Type B pancreatic cell (in vitro differentiated cells): ENCODE measurements at regions not wholly inside any gene's neighbourhood (a gene's known extent, or its start where the extent isn't known, plus 50 kb on each side); places are given as distances from the start of the nearest gene placed in this dataset.

Experiments used
- DNase-seq: peaks from one replicate; pipeline ENCODE4 v3.0.0; 2021; ENCODE audit warnings: mixed read lengths; ENCODE audit not compliant: unreplicated experiment; ENCODE audit errors: extremely low spot score
- H3K27ac Mint-ChIP-seq: 2 replicates; pipeline ENCODE4 v1.8.0; 2021; ENCODE audit warnings: mild to moderate bottlenecking, mixed read lengths
- H3K27me3 Mint-ChIP-seq: 2 replicates; pipeline ENCODE4 v1.8.0; 2021; ENCODE audit warnings: mixed read lengths
- H3K36me3 Mint-ChIP-seq: 2 replicates; pipeline ENCODE4 v1.8.0; 2021; ENCODE audit warnings: mixed read lengths
- H3K4me1 Mint-ChIP-seq: one replicate; pipeline ENCODE4 v1.8.0; 2021; ENCODE audit warnings: mixed read lengths; ENCODE audit not compliant: unreplicated experiment
- H3K4me3 Mint-ChIP-seq: 2 replicates; pipeline ENCODE4 v1.8.0; 2021; ENCODE audit warnings: mild to moderate bottlenecking, mixed read lengths
- H3K9me3 Mint-ChIP-seq: 2 replicates; pipeline ENCODE4 v1.8.0; 2021; ENCODE audit warnings: mixed read lengths
- TF ChIP-seq, protein P1 (sequence below): fragments of 200-600 bp; sonication (generic); conservative IDR thresholded peaks from 2 replicates; pipeline ENCODE4 v1.5.0; 2021; ENCODE audit warnings: antibody characterized with exemption, mild to moderate bottlenecking

DNA sequence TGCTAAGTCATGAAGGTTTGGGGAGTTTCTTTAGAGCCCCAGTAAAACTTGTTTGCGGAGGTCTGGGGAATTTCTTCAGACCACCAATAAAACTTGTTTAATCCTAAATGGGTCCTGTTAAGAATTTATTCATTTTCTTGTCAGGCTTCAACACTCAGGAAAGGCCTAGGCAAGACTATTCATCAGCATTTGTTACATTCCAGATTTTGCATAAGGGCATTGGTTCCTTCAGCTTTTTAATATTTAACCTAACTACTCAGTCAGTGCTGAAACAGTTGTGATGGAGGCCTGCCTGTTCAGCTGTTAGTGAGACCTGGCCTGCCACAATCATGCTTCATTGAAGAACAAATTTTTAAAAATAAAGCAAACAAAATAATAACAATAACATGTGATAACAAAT is 954.2 kb upstream of the SEMA6D start:
- no peaks in the 10 kb centered on the region for H3K36me3 Mint-ChIP-seq
- TF ChIP-seq, protein P1, sequence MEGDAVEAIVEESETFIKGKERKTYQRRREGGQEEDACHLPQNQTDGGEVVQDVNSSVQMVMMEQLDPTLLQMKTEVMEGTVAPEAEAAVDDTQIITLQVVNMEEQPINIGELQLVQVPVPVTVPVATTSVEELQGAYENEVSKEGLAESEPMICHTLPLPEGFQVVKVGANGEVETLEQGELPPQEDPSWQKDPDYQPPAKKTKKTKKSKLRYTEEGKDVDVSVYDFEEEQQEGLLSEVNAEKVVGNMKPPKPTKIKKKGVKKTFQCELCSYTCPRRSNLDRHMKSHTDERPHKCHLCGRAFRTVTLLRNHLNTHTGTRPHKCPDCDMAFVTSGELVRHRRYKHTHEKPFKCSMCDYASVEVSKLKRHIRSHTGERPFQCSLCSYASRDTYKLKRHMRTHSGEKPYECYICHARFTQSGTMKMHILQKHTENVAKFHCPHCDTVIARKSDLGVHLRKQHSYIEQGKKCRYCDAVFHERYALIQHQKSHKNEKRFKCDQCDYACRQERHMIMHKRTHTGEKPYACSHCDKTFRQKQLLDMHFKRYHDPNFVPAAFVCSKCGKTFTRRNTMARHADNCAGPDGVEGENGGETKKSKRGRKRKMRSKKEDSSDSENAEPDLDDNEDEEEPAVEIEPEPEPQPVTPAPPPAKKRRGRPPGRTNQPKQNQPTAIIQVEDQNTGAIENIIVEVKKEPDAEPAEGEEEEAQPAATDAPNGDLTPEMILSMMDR = no peak
- H3K9me3 Mint-ChIP-seq = no peaks in the 10 kb centered on the region
- H3K27ac Mint-ChIP-seq = no peak overlapping the region
- H3K4me3 Mint-ChIP-seq = no peak overlapping the region
- no peak for DNase-seq
- no peaks in the 10 kb centered on the region for H3K4me1 Mint-ChIP-seq
- H3K27me3 Mint-ChIP-seq = no peaks in the 10 kb centered on the region

DNA sequence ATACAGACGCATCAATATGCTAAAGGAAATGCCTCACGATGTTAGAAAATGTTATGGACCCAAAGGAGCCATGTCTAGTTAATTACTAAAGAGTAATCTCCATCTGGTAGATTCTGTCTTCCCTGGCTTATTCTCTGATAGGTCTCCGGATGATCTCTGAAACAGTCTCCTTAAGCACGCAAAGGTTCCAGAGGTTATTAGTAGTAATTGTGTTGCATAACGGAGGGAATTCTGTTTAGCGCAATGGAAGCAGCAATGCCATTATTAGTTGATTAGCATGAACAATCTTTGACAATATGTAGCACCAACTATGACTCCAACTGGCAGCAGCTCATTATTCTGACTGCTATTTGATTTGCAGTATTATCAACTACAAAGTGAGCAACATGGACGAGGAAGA is 952.5 kb upstream of the SEMA6D start:
- TF ChIP-seq, protein P1 = no peak
- no peaks in the 10 kb centered on the region for H3K36me3 Mint-ChIP-seq
- no peak overlapping the region for H3K4me3 Mint-ChIP-seq
- DNase-seq = no peak
- H3K9me3 Mint-ChIP-seq = peaks cover 7% of the 10 kb centered on the region
- no peak overlapping the region for H3K27ac Mint-ChIP-seq
- no peaks in the 10 kb centered on the region for H3K4me1 Mint-ChIP-seq
- H3K27me3 Mint-ChIP-seq = no peaks in the 10 kb centered on the region

DNA sequence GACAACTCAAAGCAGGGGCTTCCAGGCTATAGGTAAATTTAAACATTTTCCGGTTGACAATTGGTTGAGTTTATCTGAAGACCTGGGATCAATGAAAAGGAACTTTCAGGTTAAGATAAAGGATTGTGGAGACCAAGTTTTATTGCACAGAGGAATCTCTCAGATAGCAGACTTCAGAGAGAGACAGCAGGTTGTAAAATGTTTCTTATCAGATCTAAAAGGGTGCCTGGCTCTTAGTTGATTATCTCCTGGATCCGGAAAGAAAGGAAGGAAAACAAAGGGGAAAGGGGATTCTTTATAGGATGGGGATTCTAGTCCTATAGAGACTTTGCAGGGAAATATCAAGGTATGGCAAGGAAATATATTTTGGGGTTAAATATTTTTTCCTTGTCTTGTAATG is 951.3 kb upstream of the SEMA6D start:
- H3K27me3 Mint-ChIP-seq = no peaks in the 10 kb centered on the region
- no peak overlapping the region for H3K27ac Mint-ChIP-seq
- no peaks in the 10 kb centered on the region for H3K36me3 Mint-ChIP-seq
- H3K9me3 Mint-ChIP-seq = peaks cover 7% of the 10 kb centered on the region
- DNase-seq = no peak
- H3K4me1 Mint-ChIP-seq = no peaks in the 10 kb centered on the region
- no peak overlapping the region for H3K4me3 Mint-ChIP-seq
- TF ChIP-seq, protein P1 = no peak

DNA sequence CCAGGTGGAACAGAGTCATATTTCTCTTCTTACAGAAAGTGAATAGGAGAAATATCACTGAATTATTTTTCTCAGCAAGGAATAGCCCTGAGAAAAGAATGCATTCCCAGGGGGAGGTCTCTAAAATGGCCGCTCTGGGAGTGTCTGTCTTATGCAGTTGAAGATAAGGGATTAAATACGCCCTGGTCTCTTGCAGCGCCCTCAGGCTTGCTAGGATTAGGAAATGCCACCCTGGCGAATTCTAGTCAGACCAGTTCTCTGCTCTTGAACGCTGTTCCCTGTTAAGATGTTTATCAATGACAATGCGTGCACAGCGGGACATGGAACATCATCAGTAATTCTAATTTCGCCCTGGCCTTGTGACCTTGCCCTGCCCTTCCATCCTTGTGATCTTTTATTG is 949.0 kb upstream of the SEMA6D start:
- no peaks in the 10 kb centered on the region for H3K4me1 Mint-ChIP-seq
- DNase-seq = no peak
- no peak overlapping the region for H3K4me3 Mint-ChIP-seq
- H3K36me3 Mint-ChIP-seq = no peaks in the 10 kb centered on the region
- H3K9me3 Mint-ChIP-seq = peaks cover 7% of the 10 kb centered on the region
- no peaks in the 10 kb centered on the region for H3K27me3 Mint-ChIP-seq
- no peak overlapping the region for H3K27ac Mint-ChIP-seq
- TF ChIP-seq, protein P1 = no peak

DNA sequence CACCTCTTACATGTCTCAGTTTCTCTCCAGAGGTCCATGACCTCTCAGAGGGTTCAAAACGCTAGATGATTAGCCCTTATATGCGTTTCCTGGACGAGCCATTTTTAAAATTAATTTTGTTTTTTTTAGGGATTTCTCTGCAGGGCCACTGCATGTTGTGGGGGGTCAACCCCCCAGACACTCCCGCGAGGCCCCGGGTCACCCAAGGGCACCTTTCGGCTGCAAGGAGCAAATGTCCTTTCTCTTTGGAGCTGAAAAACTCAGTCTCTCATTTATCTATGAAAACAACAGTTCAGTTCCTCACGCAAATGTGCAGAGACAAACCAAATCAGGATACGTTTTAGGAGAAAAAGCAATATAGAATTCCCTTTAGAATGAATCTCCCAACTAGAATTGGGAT is 944.3 kb upstream of the SEMA6D start:
- Mint-ChIP-seq H3K27me3 (no peaks in the 10 kb centered on the region), H3K4me3 (no peak overlapping the region), H3K27ac (no peak overlapping the region), H3K36me3 (no peaks in the 10 kb centered on the region), H3K4me1 (no peaks in the 10 kb centered on the region), H3K9me3 (peaks cover 7% of the 10 kb centered on the region)
- no peak for DNase-seq
- TF ChIP-seq, protein P1 = no peak

DNA sequence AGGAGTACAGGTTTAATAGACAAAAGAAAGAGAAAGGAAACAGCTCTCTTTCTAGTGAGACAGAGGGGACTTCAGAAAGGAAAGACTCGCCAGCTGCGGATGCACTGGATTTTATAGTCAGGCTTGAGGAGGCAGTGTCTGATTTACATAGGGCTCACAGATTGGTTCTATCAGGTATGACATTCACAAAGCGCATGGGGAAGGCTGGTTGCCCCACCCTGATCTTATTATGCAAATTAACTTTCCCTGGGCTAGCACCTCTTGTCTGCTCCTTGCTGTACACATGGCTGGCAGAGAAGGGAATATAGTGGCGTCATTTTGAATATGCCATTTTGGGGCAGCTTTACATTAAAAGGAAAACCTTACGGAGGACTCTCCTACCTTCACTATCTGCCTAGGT is 938.4 kb upstream of the SEMA6D start:
- no peaks in the 10 kb centered on the region for H3K36me3 Mint-ChIP-seq
- no peak for DNase-seq
- TF ChIP-seq, protein P1 = no peak
- H3K4me1 Mint-ChIP-seq = no peaks in the 10 kb centered on the region
- no peaks in the 10 kb centered on the region for H3K27me3 Mint-ChIP-seq
- H3K27ac Mint-ChIP-seq = no peak overlapping the region
- no peaks in the 10 kb centered on the region for H3K9me3 Mint-ChIP-seq
- H3K4me3 Mint-ChIP-seq = no peak overlapping the region
